ENCODE measurements at regions not wholly inside any gene's neighbourhood (a gene's known extent, or its start where the extent isn't known, plus 50 kb on each side); places are given as distances from the start of the nearest gene placed in this dataset.
"Not testable (repeated sequence)": the region's sequence is repeated elsewhere in the genome, so short reads cannot be mapped to it uniquely, and the experiment has no call there.

DNA sequence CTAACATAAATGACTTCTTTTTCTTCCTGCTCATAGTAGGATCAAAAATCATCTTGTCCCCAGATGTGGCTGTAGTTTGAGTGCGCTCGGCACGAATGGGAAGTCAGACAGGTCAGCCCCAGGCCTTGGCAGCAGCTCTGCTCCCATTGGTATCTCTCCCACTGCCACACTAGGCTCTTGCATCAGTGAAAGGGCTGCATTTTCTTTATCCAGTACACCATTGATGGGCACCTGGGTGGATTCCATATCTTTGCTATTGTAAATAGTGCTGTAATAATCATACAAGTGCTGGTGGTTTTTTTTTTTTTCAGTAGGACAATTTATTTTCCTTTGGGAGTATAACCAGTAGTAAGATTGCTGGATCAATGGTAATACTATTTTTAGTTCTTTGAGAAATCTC, 865.5 kb downstream of the CCDC85A start:
- DNase-seq = no peak

DNA sequence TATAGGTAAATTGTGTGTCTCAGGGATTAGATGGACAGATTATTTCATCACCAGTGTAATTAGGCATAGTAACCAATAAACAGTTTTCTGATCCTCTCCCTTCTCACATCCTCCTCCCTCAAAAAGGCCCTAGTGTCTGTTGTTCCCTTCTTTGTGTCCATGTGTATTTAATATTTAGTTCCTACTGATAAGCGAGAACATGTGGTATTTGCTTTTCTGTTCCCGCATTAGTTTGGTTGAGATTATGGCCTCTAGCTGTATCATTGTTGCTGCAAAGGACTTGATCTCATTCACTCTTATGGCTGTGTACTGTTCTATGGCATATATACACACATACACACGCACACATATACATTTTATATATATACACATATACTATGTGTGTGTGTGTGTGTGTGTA, 866.2 kb downstream of the CCDC85A start:
- no peak for DNase-seq

DNA sequence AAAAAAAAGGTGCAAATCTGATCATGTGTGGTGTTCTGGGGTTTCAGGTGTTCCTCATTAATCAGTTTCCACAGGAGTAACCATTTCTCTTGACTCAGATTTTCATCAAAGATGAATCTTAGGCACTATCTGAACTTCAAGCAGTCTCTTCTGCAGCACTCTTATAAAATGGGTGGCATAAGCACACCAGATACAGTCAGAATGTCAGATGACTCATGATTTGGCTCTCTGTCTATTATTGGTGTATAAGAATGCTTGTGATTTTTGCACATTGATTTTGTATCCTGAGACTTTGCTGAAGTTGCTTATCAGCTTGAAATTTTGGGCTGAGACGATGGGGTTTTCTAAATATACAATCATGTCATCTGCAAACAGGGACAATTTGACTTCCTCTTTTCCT, 882.5 kb downstream of the CCDC85A start:
- not testable (repeated sequence) for DNase-seq

DNA sequence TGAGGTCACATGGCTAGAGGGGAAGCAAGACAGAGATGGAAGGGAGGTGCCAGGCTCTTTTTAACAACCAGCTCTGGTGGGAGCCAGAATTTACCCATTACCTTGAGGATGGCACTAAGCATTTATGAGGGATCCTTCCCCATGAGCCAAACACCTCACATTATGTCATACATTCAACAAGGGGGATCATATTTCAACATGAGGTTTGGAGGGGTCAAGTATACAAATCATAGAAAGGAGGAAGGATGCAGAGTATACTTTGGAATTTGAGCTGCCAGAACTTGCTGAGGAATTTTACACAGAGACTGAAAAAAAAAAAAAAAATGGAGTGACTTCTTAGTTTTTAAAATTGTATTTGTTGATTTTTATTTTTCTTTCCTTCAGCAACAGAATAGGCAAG, 891.4 kb downstream of the CCDC85A start:
- no peak for DNase-seq

DNA sequence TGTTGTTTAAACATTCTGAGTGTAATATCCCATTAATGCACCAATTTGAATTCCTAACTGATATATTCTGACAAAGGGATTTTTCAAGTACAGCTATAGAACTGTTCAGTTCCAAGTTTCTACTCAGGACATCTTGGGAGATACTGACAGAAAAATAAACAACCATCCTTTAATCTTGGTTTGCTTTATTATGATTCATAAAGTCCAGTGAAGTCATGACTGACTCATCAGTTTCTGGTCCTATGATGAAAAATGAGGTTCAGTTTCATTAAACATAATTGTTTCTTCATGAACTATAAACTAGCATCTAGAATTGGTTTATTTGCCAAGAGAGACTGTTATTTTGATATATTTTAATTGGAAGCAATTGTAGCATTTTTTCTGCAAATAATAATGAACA, 896.2 kb downstream of the CCDC85A start:
- no peak for DNase-seq

DNA sequence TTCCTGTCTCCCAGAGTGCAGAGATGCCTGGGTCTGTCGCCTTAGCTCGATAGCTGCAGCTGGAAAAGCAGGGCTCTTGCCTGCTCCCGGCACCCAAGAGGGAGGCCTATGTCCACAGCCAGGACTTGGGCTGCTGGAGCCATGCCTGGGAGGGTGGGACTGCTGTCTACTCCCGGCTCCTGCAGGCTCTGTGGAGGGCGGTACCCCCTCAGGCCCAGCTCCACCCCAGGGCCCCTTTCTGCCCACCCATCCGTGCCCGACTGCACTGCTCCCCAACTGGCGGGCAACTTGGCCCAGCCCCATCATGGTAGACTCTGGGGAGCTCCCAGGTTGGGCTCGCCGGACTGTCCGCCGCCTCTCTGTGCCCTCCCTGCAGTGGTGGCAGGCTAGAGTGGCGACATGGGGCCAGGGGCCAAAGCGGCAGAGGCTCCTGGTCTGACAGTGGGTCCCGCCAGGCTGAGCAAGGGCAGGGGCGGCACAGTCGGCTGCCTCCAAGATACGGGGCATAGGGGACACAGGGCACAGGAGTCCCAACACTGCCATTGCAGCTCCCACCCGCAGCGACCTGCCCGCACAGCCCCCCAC, 901.0 kb downstream of the CCDC85A start:
- DNase-seq = no peak

DNA sequence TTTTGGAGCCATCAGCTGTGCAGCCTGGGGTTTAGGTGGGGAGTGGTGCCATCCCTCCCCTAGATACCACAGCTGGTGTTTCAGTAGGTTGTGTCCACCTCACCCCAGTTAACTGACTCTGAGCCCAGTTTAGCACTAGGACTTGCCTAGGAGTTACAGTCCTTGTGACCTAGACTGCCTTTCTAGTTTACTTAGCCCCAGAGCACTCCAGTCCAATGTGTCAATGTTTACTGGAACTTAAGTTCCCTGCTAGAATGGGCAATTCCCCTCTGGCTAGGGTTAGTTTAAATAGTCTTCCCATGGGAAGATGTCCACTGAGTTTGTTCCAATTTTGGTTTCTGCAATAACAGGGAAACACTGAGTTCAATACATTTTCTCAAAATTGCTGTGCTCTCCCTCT, 909.2 kb downstream of the CCDC85A start:
- no peak for DNase-seq

DNA sequence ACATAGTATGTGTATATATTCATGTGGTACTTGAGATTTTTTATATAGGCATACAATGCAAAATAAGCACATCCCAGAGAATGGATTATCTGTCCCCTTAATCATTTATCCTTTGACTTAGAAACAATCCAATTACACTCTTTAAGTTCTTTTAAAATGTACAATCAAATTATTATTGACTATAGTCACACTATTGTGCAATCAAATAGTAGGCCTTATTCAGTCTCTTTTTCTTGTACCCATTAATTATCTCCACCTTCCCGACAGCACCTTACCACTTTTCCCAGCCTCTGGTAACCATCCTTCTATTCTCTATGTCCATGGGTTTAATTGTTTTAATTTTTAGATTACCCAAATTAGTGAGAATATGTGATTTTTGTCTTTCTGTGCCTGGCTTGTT, 914.1 kb downstream of the CCDC85A start:
- DNase-seq = no peak

DNA sequence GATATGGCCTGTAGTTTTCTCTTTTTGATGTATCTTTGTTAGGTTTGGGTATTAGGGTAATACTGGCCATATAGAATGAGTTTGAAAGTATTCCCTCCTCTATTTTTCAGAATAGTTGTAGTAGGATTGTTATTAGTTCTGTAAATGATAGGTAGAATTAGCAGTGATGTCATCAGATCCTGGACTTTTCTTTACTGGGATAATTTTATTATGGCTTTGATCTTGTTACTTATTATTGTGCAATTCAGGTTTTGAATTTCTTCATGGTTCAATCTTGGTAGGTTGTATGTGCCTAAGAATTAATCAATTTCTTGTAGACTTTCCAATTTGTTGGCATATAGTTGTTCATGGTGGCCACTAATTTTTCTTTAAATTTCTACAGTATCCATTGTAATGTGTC, 916.6 kb downstream of the CCDC85A start:
- DNase-seq = no peak

DNA sequence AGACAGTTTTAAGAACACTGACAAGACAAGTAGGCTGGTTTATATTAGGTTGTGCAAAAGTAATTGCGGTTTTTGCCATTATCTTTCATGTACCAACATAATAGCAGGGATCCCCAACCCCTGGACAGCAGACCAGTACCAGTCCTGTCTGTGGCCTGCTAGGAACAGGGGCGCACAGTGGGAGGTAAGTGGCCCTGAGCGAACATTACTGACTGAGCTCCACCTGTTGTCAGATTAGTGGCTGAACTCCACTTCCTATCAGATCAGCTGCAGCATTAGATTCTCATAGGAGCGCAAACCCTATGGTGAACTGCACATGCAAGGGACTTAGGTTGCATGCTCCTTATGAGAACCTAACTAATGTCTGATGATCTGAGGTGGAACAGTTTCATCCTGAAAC, 921.9 kb downstream of the CCDC85A start:
- DNase-seq = no peak

DNA sequence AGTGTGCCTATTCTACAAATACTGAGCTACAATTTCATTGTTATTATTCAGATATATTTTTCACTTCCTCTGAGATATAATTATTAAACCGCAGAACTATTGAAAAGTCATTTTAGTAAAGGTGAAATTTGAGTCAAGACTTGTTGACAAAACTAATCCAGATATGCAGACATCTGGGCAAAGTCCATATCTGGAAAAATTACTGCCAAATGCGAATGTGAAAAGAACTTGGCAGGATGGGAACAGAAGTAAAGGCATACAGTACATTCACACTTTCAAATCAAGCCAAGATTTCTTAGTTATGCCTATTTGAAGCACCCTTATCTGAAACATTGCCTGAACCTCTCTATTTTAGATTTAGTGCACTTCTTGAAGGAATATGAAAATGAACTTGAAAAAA, 923.6 kb downstream of the CCDC85A start:
- DNase-seq = no peak

DNA sequence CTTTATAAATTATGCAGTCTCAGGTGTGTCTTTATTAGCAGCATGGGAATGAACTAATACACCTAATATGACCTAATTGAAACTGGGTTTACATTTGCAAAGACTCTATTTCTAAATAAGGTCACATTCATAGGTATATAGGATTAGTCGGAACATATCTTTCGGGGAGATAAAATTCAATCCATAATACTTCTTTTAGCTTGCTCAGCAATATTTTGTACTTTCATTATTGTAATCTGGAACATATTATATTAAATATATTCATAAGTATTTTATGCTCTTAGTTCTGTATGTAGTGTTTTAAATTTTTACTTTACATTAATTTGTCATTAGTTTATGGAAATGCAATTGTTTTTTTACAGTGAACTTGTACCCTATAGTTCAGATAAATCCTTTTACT, 927.7 kb downstream of the CCDC85A start:
- no peak for DNase-seq

DNA sequence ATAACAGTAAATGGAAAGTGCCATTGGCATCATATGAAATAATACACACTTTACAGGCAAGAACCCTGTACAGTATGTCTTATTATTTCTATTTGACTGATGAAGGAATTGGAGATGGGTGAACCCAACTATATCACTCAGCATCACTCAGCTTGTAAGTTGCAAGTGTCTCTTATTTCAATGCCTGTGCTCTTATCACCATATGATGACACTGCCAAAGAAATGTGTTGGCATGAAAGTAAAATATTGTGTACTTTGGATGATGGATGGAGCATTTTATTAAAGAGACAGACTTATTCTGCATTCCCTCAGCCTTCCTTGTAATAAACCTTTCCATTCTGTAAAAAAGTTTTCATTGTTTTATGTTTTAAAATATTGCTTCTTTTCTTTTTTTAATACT, 927.5 kb upstream of the VRK2 start:
- DNase-seq = no peak

DNA sequence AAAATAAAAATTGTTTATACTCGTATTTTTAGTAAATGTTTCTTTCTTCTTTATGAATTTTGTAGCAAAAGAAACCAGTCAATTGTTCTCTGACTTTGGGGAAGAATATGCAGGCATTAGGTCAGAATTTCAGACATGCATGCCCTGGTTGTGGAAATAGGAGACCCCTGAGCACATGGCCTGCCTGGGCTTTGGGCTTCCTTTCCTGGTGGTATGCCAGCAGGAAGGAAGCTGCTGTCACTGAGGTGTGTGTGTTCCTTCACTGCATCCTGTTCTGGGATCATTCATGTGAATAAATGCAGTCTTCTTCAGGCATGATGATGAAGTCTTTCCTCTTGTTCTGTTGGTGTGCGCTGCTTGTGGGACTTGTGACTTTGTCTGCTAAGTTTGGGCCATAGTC, 920.2 kb upstream of the VRK2 start:
- DNase-seq = no peak

DNA sequence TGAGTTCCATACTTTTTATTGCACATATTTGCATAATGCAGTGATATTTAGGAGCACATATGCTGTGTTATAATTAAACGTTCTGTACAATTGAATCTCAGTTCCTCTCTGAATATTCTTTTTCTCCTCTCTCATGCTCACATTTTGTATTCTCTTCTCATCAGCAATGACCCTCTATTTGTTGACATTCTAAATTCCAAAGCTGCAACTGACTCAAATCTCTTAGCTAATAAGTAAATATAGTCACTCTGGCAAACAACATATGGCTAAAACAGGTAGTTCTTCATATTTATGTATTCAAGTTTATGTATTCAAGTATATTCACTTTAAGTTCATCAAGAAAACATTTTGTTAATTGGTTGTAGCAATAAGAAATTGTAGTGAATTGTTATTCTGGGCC, 907.4 kb upstream of the VRK2 start:
- no peak for DNase-seq

DNA sequence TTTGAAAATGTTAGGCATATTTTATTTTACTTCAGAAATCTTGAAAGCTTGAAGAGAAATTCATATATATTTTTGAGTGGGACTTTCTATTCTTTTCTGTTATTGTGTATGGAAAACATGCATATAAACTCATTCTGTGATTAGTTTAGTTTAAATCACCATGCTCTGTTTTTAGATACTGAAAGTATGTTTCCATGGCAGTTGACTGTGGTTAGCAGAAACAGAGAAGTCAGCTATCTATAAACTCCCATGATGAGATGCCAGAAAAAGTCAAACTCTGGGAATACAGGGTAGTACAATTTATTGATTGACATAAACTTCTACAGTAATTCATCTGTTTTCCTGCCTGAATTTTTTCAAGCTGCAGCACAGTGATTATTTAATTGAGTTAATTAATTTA, 905.3 kb upstream of the VRK2 start:
- no peak for DNase-seq

DNA sequence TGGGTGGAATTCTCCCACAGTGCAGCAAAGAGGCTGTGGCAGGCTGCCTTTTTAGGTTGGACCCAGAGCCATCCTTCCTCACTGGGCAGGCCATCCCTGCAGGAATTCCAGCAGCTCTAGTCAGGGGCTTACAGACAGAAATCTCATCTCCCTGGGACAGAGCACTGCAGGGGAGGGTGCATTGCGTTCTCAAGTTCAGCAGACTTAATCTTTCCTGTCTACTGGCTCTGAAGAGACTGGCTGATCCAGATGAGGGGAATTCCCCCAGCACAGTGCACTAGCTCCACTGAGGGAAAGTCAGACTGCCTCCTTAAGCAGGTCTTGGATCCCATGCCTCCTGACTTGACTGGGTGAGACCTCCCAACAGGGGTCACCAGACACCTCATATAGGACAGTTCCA, 899.7 kb upstream of the VRK2 start:
- no peak for DNase-seq

DNA sequence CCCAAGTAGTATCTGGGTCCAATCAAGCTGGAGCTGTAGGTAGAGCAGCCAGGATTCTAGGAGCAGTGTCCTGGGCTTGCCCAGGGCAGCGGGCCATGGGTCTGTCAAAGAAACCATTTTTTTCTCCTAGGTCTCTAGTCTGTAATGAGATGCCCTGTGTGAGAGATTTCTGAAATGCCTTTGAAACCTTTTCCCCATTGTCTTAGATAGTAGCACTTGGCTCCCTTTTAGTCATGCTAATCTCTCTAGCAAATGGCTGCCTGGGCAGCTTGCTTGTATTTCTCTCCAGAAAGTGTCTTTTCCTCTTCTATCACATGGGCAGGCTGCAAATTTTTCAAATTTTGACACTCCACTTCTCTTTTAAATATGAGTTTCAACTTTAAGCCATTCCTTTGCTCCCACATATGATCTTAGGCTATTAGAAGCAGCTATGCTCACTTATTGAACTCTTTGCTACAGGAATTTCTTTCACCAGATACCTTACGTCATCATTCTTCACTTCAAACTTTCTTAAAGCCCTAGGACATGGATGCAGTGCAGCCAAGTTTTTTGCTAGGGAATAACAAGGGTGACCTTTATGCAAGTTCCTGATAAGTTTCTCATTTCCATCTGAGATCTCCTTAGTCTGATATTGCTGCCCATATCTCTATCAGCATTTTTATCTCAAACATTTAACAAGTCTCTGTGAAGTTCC, 890.2 kb upstream of the VRK2 start:
- no peak for DNase-seq

DNA sequence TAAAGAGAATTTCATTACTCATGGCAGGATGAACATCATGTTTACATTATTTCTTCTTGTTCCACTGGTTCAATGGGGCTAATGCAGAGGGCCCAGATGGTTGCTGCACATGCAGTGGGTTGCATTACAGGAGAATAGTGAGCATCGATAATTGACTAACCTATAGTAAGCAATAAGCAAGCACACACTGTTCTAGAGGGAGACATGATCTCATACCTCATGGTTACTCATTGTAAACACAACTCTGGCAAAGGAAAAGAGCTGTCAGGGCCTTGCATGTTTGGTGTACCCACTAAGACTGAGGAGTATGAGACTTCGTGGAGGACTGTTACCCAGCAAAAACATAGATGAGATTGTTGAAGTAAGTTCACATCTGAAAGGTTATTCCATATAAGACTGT, 885.6 kb upstream of the VRK2 start:
- DNase-seq = no peak

DNA sequence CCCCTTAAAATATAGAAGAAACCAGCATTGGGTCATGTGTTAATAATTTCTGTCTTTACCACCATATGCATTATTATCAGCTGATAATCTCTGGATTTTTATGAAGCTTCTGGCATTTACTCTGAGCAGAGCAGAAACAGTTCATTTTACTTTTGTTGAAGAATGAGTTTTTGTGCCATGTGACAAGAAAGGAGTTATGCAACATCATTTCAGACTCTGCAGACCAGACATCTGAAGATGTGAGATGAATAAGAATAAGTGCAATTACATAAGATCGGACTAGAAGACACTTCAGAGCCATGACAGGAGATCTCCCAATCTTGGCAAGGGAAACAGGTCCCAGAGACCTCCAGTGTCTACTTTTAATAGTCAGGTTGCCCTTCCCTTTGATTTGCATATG, 869.4 kb upstream of the VRK2 start:
- no peak for DNase-seq

DNA sequence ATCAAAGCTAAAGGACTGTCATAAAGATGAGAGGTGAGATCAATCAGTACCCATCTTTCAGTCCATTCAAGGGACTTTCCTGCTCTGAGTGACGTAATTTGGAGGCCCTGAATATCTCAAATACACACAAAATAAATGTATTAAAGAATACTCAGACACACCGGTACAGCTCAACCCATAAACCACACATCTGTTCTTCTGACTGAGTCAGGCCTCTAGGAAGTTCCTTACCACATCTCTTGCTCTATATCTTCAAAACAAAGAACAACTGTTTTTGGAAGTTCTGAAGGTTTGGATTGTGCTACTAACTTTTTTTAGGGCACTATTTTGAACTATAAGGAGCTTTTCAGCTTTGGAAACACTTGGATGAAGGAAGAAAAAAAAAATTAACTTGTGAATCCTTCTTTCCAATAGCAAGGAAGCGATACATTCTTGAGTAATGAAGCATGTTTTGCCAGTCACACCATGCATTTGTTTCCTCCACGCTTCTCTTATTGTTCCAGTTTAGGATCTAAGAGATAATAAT, 866.5 kb upstream of the VRK2 start:
- no peak for DNase-seq

DNA sequence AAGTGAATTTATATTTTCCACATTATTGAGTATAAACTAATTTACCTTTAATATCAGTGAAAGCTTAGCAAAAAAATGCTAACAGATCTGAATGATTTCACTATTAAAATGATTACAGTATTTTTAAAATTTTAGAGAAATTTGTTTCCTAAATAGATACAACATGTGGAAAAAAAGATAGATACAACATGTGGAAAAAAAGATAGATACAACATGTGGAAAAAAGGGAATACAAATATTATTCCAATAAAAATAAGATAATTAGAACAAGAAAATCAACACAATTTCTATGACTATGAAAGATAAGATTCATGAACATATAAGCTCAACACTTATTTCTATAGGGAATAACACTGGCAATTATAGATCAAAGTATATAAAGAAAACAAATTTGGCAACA, 865.9 kb upstream of the VRK2 start:
- no peak for DNase-seq

DNA sequence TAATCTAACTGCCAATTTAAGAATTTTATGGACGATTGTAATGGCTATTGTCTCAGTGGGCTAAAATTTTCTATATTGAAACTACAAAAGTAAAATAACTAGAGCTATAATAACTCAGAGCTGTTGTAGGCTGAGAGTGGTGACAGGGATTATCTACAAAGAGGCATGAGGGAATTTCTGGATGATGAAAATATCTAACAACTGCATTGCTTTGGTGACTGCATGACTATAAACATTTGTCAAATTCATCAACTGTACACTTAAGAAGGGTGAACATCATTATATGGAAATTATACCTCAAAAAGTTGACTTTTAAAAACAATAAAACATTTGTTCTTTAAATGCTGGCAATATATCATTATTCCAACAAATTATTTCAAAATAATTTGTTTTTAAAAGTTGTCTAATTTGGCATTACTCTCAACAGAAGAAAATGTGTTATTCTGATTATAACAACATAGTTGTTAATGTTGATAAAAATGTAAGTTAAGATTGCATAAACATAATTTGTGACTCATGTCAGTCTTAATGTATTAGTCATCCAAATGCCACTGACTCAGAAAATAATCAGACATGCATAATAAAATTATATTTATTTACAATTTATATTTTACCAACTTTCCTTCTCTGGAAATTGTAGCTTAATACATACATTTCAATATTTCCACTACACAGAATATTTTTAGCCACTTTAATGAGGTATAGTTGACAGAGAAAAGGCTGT, 865.1 kb upstream of the VRK2 start:
- no peak for DNase-seq

DNA sequence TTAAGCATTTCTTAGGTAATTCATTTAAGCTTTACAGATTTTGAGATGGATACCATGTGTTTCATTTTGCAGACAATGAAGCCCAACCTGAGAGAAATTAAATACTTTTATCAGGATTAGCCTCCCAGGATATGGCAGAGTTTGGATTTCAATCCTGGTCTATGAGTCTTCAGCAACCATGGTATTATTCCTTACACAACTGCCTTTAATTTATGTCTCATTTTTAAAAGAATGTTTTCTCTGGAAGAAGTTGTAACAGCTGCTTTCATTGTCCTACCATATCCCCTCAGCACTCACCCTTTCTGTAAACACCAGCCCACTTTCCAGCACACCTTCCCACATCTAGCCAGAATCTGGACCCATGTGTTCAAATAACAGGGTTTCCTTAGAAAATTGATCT, 863.7 kb upstream of the VRK2 start:
- no peak for DNase-seq
